SU-DHL-6 (cell line): ENCODE measurements at regions not wholly inside any gene's neighbourhood (a gene's known extent, or its start where the extent isn't known, plus 50 kb on each side); places are given as distances from the start of the nearest gene placed in this dataset.

ENCODE experiments used
- H2AFZ ChIP-seq: fragments of 200-600 bp; sonication (generic); 2 replicates; pipeline ENCODE4 v1.6.1; 2014; ENCODE audit warnings: low read depth, mild to moderate bottlenecking, moderate library complexity, mixed read lengths, antibody characterized with exemption, low read length; ENCODE audit not compliant: severe bottlenecking
- H3F3A ChIP-seq: fragments of 200-600 bp; shearing (Covaris generic); 2 replicates; pipeline ENCODE4 v1.6.0; 2016; ENCODE audit warnings: antibody characterized with exemption, mild to moderate bottlenecking; ENCODE audit not compliant: insufficient read depth
- H3K27ac ChIP-seq: fragments of 200-600 bp; sonication (generic); 2 replicates; pipeline ENCODE4 v1.5.1; 2016; ENCODE audit warnings: low read depth, mild to moderate bottlenecking, low read length, moderate library complexity, mixed read lengths
- H3K27me3 ChIP-seq: fragments of 200-600 bp; sonication (generic), shearing (Covaris generic); 2 replicates; pipeline ENCODE4 v1.6.0; 2014; ENCODE audit warnings: mild to moderate bottlenecking, low read length
- H3K36me3 ChIP-seq: fragments of 200-600 bp; sonication (generic); 2 replicates; pipeline ENCODE4 v1.6.1; 2014; ENCODE audit warnings: mild to moderate bottlenecking, low read length, mixed read lengths
- H3K4me2 ChIP-seq: fragments of 300-600, 200-600 bp; shearing (Covaris generic), sonication (generic); 2 replicates; pipeline ENCODE4 v1.6.0; 2014; ENCODE audit warnings: low read length, low read depth, mild to moderate bottlenecking; ENCODE audit not compliant: poor library complexity, severe bottlenecking
- H3K4me3 ChIP-seq: fragments of 200-600 bp; sonication (generic); 2 replicates; pipeline ENCODE4 v1.5.1; 2014; ENCODE audit warnings: antibody characterized with exemption, low read length, mild to moderate bottlenecking, mixed read lengths; ENCODE audit not compliant: insufficient read depth, poor library complexity, severe bottlenecking
- H3K79me2 ChIP-seq: fragments of 200-600 bp; sonication (generic); 2 replicates; pipeline ENCODE4 v1.6.1; 2014; ENCODE audit warnings: mild to moderate bottlenecking, low read length, moderate library complexity; ENCODE audit not compliant: insufficient read depth
- H3K9ac ChIP-seq: fragments of 200-600 bp; sonication (generic); 2 replicates; pipeline ENCODE4 v1.7.0; 2014; ENCODE audit warnings: mild to moderate bottlenecking, low read length
- H3K9me2 ChIP-seq: fragments of 200-600 bp; sonication (generic); replicated peaks from 2 replicates; pipeline ENCODE4 v1.6.1; 2014; ENCODE audit warnings: low read length; ENCODE audit not compliant: insufficient read depth
- H3K9me3 ChIP-seq: fragments of 200-600 bp; sonication (generic); 2 replicates; pipeline ENCODE4 v1.6.1; 2014; ENCODE audit warnings: low read length, mixed read lengths; ENCODE audit not compliant: insufficient read depth
- H4K20me1 ChIP-seq: fragments of 200-600 bp; sonication (generic); 2 replicates; pipeline ENCODE4 v1.6.1; 2014; ENCODE audit warnings: low read depth, mild to moderate bottlenecking, antibody characterized with exemption, low read length, moderate library complexity, mixed read lengths
- CTCF ChIP-seq: fragments of 200-600 bp; sonication (generic); IDR thresholded peaks from one replicate; pipeline ENCODE4 v1.5.1; 2017; ENCODE audit warnings: antibody characterized with exemption, mild to moderate bottlenecking, low read length, moderate library complexity; ENCODE audit not compliant: insufficient read depth, poor library complexity, severe bottlenecking
- EZH2phosphoT487 ChIP-seq: fragments of 200-600 bp; sonication (generic), shearing (Covaris generic); conservative IDR thresholded peaks from 2 replicates; pipeline ENCODE4 v1.6.1; 2018; ENCODE audit warnings: mild to moderate bottlenecking, antibody characterized with exemption, low read length, moderate library complexity, mixed read lengths

DNA sequence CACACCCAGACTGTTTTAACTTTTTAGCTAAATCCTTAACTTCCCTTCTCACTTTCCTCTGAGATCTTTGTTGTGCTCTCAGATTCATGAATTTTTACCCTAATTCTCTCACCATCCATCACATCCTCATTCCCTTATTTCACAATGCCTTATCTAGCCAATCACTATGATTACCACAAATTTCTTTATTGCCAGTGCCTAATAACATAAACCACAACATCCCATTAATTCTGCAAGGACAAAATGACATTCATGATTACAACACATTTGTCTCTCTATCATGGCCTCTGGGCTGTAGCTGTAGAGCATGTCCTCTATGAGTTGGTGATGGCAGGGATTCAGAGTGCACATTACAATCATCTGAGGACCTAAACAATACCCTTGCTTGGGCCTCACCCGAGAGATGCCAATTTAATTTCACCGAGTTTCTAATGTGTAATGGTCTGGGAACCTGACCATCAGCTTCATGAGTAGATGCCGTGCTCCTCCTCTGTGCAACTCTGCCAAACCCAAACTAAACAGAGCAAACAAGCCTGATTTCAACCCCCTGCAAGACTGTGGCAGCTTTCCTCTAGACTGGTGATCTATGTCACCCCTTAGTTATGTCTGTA, 99.3 kb downstream of the SPTSSA start:
- no peaks in the 10 kb centered on the region for H4K20me1 ChIP-seq
- H3K36me3 ChIP-seq: no peaks in the 10 kb centered on the region
- H3F3A ChIP-seq: no peaks in the 10 kb centered on the region
- no peak overlapping the region for H3K9ac ChIP-seq
- H3K27me3 ChIP-seq: no peaks in the 10 kb centered on the region
- no peaks in the 10 kb centered on the region for H3K9me3 ChIP-seq
- H3K4me2 ChIP-seq: no peak overlapping the region
- H3K79me2 ChIP-seq: no peaks in the 10 kb centered on the region
- H3K27ac ChIP-seq: no peak overlapping the region
- no peak overlapping the region for H2AFZ ChIP-seq
- TF ChIP-seq CTCF (no peak), EZH2phosphoT487 (no peak)
- no peaks in the 10 kb centered on the region for H3K9me2 ChIP-seq
- no peak overlapping the region for H3K4me3 ChIP-seq

- Histone ChIP-seq H3K9ac (no peak overlapping the region), H3K36me3 (no peaks in the 10 kb centered on the region), H4K20me1 (no peaks in the 10 kb centered on the region), H3K4me2 (no peak overlapping the region), H3K9me3 (no peaks in the 10 kb centered on the region), H3F3A (no peaks in the 10 kb centered on the region), H3K27me3 (no peaks in the 10 kb centered on the region), H3K79me2 (no peaks in the 10 kb centered on the region), H3K9me2 (no peaks in the 10 kb centered on the region), H3K4me3 (no peak overlapping the region), H3K27ac (no peak overlapping the region), H2AFZ (no peak overlapping the region)
- TF ChIP-seq CTCF: no peak
- no peak for TF ChIP-seq EZH2phosphoT487
Measured at GRCh38 chr14:34361504-34362011, 100.5 kb downstream of the SPTSSA start.

GRCh38 chr14:34359420-34360117, 102.5 kb downstream of the SPTSSA start:
- no peak for TF ChIP-seq EZH2phosphoT487
- no peak for TF ChIP-seq CTCF
- Histone ChIP-seq H4K20me1 (no peaks in the 10 kb centered on the region), H3K27me3 (no peaks in the 10 kb centered on the region), H3K9me3 (no peaks in the 10 kb centered on the region), H3K27ac (no peak overlapping the region), H3K36me3 (no peaks in the 10 kb centered on the region), H3F3A (no peaks in the 10 kb centered on the region), H3K9ac (no peak overlapping the region), H3K4me2 (no peak overlapping the region), H3K4me3 (no peak overlapping the region), H3K79me2 (no peaks in the 10 kb centered on the region), H2AFZ (no peak overlapping the region), H3K9me2 (no peaks in the 10 kb centered on the region)
